ENCODE measurements at regions not wholly inside any gene's neighbourhood (a gene's known extent, or its start where the extent isn't known, plus 50 kb on each side); places are given as distances from the start of the nearest gene placed in this dataset.

- no peak for TF ChIP-seq CTCF (conservative IDR thresholded peaks at IDR 0.05; ENCODE audit: low read depth, low read length)
- no peak for TF ChIP-seq EZH2 (IDR thresholded peaks at IDR 0.05; ENCODE audit: borderline replicate concordance, low read depth, low read length, poor library complexity, severe bottlenecking)
Measured at GRCh38 chr5:74288038-74288437, 352.5 kb downstream of the ENC1 start.
